SK-N-SH treated with all-trans-retinoic acid at 6 μM for 48 hours (cell line): ENCODE measurements at regions not wholly inside any gene's neighbourhood (a gene's known extent, or its start where the extent isn't known, plus 50 kb on each side); places are given as distances from the start of the nearest gene placed in this dataset.
A peak's percentile ranks its signal among the peaks of the same experiment; 100 is the strongest.

Experiments used
- ATAC-seq: fragments of 200-7000 bp; cut with Tn5 transposase; 3 replicates; pipeline ENCODE4 v1.9.1; 2020; ENCODE audit warnings: mild to moderate bottlenecking, moderate library complexity
- BACH2 ChIP-seq: fragments of 250-450 bp; sonication (Bioruptor Pico); IDR thresholded peaks from 2 replicates; pipeline ENCODE4 v1.9.0; 2021; ENCODE audit warnings: mild to moderate bottlenecking, borderline replicate concordance
- CSDC2 ChIP-seq: fragments of 250-450 bp; sonication (Bioruptor Pico); IDR thresholded peaks from 2 replicates; pipeline ENCODE4 v1.5.0; 2020; ENCODE audit warnings: mild to moderate bottlenecking, moderate library complexity
- ESRRG ChIP-seq: fragments of 250-450 bp; sonication (Bioruptor Pico); IDR thresholded peaks from 2 replicates; pipeline ENCODE4 v1.6.1; 2021; ENCODE audit warnings: mild to moderate bottlenecking
- GLIS3 ChIP-seq: fragments of 250-450 bp; sonication (Bioruptor Pico); IDR thresholded peaks from 2 replicates; pipeline ENCODE4 v1.5.0; 2020; ENCODE audit warnings: mild to moderate bottlenecking, moderate library complexity
- ISL1 ChIP-seq: fragments of 250-450 bp; sonication (Bioruptor Pico); IDR thresholded peaks from 2 replicates; pipeline ENCODE4 v2.1.2; 2022; ENCODE audit warnings: mild to moderate bottlenecking, moderate library complexity
- OSR1 ChIP-seq: fragments of 250-450 bp; sonication (Bioruptor Pico); IDR thresholded peaks from 2 replicates; pipeline ENCODE4 v1.8.0; 2022; ENCODE audit warnings: moderate library complexity, mild to moderate bottlenecking, inconsistent platforms
- PATZ1 ChIP-seq: fragments of 250-450 bp; sonication (Bioruptor Pico); IDR thresholded peaks from 2 replicates; pipeline ENCODE4 v1.8.0; 2020; ENCODE audit warnings: mild to moderate bottlenecking, moderate library complexity, borderline replicate concordance
- PPARA ChIP-seq: fragments of 250-450 bp; sonication (Bioruptor Pico); IDR thresholded peaks from 2 replicates; pipeline ENCODE4 v1.5.0; 2020; ENCODE audit warnings: mild to moderate bottlenecking, borderline replicate concordance
- RARB ChIP-seq: fragments of 250-450 bp; sonication (Bioruptor Pico); IDR thresholded peaks from 2 replicates; pipeline ENCODE4 v1.8.0; 2021; ENCODE audit warnings: mild to moderate bottlenecking, moderate library complexity
- TCF4 ChIP-seq: fragments of 250-450 bp; sonication (Bioruptor Pico); IDR thresholded peaks from 2 replicates; pipeline ENCODE4 v1.8.0; 2021; ENCODE audit warnings: mild to moderate bottlenecking, moderate library complexity, borderline replicate concordance
- TOX ChIP-seq: fragments of 250-450 bp; sonication (Bioruptor Pico); IDR thresholded peaks from 2 replicates; pipeline ENCODE4 v1.8.0; 2021; ENCODE audit warnings: mild to moderate bottlenecking, moderate library complexity, borderline replicate concordance
- TSHZ2 ChIP-seq: fragments of 250-450 bp; sonication (Bioruptor Pico); IDR thresholded peaks from 2 replicates; pipeline ENCODE4 v1.5.0; 2020; ENCODE audit warnings: mild to moderate bottlenecking, moderate library complexity
- ZC3H10 ChIP-seq: fragments of 250-450 bp; sonication (Bioruptor Pico); IDR thresholded peaks from 2 replicates; pipeline ENCODE4 v1.5.1; 2021; ENCODE audit warnings: mild to moderate bottlenecking, moderate library complexity
- ZFP3 ChIP-seq: fragments of 250-450 bp; sonication (Bioruptor Pico); IDR thresholded peaks from 2 replicates; pipeline ENCODE4 v1.5.0; 2020; ENCODE audit warnings: mild to moderate bottlenecking, moderate library complexity
- ZFP30 ChIP-seq: fragments of 450-650 bp; formaldehyde crosslinking; IDR thresholded peaks from 2 replicates; pipeline ENCODE4 v1.5.0; 2022; ENCODE audit warnings: mild to moderate bottlenecking, moderate library complexity
- ZNF565 ChIP-seq: fragments of 450-650 bp; formaldehyde crosslinking; conservative IDR thresholded peaks from 2 replicates; pipeline ENCODE4 v1.5.0; 2020; ENCODE audit warnings: low read depth, mild to moderate bottlenecking, moderate library complexity
- ZNF70 ChIP-seq: fragments of 450-650 bp; formaldehyde crosslinking; IDR thresholded peaks from 2 replicates; pipeline ENCODE4 v1.5.0; 2020; ENCODE audit warnings: mild to moderate bottlenecking, moderate library complexity
- ZNF8 ChIP-seq: fragments of 450-650 bp; formaldehyde crosslinking; IDR thresholded peaks from 2 replicates; pipeline ENCODE4 v1.5.0; 2020; ENCODE audit warnings: mild to moderate bottlenecking, moderate library complexity
- TF ChIP-seq, protein P1 (sequence below): fragments of 250-450 bp; sonication (Bioruptor Pico); IDR thresholded peaks from 2 replicates; pipeline ENCODE4 v1.5.1; 2021; ENCODE audit warnings: mild to moderate bottlenecking, moderate library complexity
- TF ChIP-seq, protein P2 (sequence below): fragments of 250-450 bp; sonication (Bioruptor Pico); IDR thresholded peaks from 2 replicates; pipeline ENCODE4 v1.5.1; 2020; ENCODE audit warnings: low read depth, mild to moderate bottlenecking, moderate library complexity

DNA sequence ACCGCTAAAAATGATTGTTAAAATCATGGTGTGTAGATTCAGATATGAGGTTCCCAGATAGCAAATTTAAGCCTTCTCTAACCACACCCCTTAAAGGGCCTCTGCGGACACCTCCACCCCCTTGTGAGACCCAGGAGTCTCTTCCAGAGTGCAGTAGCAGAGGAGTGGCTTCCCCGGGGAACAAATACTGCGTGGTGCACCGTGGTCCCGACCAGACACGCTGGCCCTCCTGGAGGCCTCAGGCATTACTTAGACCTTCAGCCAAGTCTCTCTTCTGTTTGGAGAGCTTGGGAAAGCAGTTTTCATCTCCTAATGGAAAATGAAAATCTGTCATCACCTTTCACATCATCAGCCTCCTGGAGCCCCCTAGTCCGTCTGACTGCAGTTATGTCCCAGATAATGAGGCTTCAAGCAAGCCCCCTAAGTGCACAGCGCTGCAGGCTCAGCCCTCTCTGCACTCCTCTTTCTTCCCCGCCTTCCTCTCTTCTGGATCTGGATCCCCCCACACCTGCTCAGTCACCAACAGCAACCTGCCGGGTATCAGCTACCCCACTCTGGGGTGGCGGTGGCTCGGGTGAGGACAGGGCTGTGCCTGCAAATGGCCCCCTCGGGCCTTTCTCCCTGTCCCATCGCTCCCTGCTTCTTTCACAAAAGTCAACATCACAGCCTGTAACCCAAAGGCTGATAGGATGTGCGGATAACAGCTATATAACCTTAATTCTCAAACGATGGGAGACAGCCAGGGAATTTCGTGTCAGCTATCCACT lies 58.8 kb upstream of the TAGAP start:
- peak; percentile 21 for ATAC-seq
- no peak for TF ChIP-seq CSDC2
- no peak for TF ChIP-seq ZNF70 (CRISPR knock-in tag)
- no peak for TF ChIP-seq GLIS3
- TF ChIP-seq TSHZ2 (CRISPR knock-in tag) = no peak
- TF ChIP-seq BACH2 (CRISPR knock-in tag) = no peak
- TF ChIP-seq, all 23 proteins: peak for 0

DNA sequence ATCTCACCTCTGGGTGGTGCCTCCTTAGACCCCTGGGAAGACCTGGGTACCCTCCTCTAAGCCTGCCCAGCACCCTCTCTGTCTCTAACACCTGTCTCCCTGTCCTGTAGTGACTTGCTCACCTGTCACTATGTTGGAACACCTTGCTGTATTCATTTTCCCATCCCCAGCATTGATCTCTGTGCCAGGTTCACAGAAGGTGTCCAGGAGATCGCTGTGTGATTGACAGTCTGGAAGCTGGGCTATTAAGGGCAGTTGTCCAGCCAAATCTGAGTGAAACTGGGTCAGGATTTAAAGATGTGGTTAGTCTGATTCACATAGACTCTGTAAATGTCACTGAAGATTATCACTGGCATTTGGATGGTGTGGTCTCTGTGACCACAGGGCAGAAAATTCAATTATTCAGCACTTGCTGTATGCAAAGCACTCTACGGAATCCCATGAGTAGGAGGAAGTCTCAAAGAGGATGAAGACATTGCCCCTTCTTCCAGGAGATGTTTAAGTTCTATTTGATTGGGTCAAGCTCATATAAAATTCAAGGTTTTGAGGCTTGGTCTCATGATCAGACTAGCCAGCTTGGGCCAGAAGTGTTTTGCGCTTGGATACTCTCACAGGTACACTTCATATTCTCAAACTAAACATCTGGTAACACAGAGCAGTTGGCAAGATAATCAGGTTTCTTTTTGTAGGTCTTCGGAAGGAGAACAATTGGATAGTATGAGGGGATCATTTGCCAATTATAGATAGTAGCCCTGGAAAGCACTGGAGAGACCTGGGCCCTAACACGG lies 57.8 kb upstream of the TAGAP start:
- TF ChIP-seq, protein P1, sequence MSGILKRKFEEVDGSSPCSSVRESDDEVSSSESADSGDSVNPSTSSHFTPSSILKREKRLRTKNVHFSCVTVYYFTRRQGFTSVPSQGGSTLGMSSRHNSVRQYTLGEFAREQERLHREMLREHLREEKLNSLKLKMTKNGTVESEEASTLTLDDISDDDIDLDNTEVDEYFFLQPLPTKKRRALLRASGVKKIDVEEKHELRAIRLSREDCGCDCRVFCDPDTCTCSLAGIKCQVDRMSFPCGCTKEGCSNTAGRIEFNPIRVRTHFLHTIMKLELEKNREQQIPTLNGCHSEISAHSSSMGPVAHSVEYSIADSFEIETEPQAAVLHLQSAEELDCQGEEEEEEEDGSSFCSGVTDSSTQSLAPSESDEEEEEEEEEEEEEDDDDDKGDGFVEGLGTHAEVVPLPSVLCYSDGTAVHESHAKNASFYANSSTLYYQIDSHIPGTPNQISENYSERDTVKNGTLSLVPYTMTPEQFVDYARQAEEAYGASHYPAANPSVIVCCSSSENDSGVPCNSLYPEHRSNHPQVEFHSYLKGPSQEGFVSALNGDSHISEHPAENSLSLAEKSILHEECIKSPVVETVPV = no peak
- ATAC-seq = no peak

DNA sequence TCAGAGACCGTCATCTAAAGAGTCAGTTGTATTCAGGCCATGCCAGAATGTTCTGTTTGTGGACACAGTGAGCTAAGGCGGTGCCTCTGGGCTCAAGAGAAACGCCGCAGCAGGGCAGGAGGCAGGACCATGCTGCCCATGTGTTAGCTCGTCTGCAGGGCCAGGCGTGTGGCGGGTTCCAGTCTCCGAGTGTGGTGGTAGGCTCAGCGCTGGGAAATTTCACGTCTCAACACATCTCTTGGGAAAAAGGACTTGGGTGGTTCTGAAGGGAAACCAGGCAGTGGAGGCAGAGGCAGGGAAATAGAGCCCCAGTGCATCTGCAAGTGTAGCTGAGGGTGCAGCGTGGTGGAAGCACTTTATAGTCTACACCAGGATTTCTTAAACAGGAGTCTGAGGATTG lies 56.9 kb upstream of the TAGAP start:
- TF ChIP-seq BACH2 (CRISPR knock-in tag) (no peak), GLIS3 (no peak), TCF4 (no peak), PATZ1 (CRISPR knock-in tag) (no peak), PPARA (CRISPR knock-in tag) (no peak), ZFP3 (CRISPR knock-in tag) (no peak), ESRRG (CRISPR knock-in tag) (no peak), RARB (CRISPR knock-in tag) (no peak), TOX (CRISPR knock-in tag) (no peak), ZC3H10 (CRISPR knock-in tag) (no peak), ZNF70 (CRISPR knock-in tag) (no peak), ZNF8 (CRISPR knock-in tag) (no peak), OSR1 (CRISPR knock-in tag) (no peak), CSDC2 (no peak), ZNF565 (CRISPR knock-in tag) (no peak), TSHZ2 (CRISPR knock-in tag) (no peak), ZFP30 (no peak), ISL1 (CRISPR knock-in tag) (no peak)
- TF ChIP-seq, protein P1 = no peak
- TF ChIP-seq, protein P2, sequence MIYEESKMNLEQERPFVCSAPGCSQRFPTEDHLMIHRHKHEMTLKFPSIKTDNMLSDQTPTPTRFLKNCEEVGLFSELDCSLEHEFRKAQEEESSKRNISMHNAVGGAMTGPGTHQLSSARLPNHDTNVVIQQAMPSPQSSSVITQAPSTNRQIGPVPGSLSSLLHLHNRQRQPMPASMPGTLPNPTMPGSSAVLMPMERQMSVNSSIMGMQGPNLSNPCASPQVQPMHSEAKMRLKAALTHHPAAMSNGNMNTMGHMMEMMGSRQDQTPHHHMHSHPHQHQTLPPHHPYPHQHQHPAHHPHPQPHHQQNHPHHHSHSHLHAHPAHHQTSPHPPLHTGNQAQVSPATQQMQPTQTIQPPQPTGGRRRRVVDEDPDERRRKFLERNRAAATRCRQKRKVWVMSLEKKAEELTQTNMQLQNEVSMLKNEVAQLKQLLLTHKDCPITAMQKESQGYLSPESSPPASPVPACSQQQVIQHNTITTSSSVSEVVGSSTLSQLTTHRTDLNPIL (CRISPR knock-in tag) = no peak
- ATAC-seq = no peak
